ENCODE measurements at regions not wholly inside any gene's neighbourhood (a gene's known extent, or its start where the extent isn't known, plus 50 kb on each side); places are given as distances from the start of the nearest gene placed in this dataset.
"Not testable (repeated sequence)": the region's sequence is repeated elsewhere in the genome, so short reads cannot be mapped to it uniquely, and the experiment has no call there.

DNA sequence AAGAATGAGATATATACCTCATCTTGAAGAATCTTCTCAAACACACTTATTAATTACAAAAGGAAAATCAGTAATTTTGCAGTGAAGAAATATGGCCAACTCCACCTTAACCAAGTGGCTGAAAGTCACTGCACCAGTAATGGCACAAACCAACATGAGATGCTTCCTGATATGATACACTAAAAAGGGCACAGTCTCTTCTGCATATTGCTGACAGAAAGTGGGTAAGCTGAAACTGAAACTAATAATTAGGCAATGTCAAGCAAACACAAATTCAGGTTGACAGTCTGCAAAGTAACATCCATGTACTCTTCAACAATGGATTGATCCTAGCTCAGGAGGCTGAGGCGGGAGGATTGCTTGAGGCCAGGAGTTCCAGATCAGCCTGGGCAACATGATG lies 56.1 kb downstream of the ZNF22 start:
- CTCF ChIA-PET, H3K4me3 Mint-ChIP-seq, DNase-seq: not testable (repeated sequence)

DNA sequence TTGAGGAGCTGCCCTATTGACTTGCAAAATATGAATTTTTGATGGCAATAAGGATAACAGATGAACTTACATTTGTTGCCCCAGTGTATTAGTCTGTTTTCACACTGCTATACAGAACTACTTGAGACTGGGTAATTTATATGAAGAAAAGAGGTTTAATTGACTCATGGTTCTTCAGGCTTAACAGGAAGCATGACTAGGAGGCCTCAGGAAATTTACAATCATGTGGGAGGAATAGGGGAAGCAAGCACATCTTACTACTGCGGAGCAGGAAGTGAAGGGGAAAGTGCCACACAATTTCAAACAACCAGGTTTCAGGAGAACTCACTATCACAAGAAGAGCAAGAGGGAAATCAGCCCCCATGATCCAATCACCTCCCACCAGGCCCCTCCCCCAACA lies 57.9 kb downstream of the ZNF22 start:
- Mint-ChIP-seq H3K4me3 (no peak overlapping the region), H3K27me3 (peaks cover 3% of the 10 kb centered on the region), H3K4me1 (ENCODE audit: low read depth) (peaks cover 4% of the 10 kb centered on the region), H3K9me3 (no peaks in the 10 kb centered on the region), H3K36me3 (ENCODE audit: low read depth) (no peaks in the 10 kb centered on the region), H3K27ac (no peak overlapping the region)
- TF ChIP-seq, protein P1, sequence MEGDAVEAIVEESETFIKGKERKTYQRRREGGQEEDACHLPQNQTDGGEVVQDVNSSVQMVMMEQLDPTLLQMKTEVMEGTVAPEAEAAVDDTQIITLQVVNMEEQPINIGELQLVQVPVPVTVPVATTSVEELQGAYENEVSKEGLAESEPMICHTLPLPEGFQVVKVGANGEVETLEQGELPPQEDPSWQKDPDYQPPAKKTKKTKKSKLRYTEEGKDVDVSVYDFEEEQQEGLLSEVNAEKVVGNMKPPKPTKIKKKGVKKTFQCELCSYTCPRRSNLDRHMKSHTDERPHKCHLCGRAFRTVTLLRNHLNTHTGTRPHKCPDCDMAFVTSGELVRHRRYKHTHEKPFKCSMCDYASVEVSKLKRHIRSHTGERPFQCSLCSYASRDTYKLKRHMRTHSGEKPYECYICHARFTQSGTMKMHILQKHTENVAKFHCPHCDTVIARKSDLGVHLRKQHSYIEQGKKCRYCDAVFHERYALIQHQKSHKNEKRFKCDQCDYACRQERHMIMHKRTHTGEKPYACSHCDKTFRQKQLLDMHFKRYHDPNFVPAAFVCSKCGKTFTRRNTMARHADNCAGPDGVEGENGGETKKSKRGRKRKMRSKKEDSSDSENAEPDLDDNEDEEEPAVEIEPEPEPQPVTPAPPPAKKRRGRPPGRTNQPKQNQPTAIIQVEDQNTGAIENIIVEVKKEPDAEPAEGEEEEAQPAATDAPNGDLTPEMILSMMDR (IDR thresholded peaks at IDR 0.05), result no peak
- CTCF ChIA-PET, result no interaction called here
- DNase-seq (no peak), ATAC-seq (no peak)
- intact Hi-C loops (cut with micrococcal nuclease), result no loop called here
- POLR2A ChIA-PET, result no interaction called here

More for the DNA sequence above, 56.1 kb downstream of the ZNF22 start:
- H3K4me1 Mint-ChIP-seq (ENCODE audit: low read depth); H3K9me3 Mint-ChIP-seq; H3K27ac Mint-ChIP-seq; POLR2A ChIA-PET; intact Hi-C loops (cut with micrococcal nuclease); ATAC-seq; H3K36me3 Mint-ChIP-seq (ENCODE audit: low read depth); H3K27me3 Mint-ChIP-seq: not testable (repeated sequence)

DNA sequence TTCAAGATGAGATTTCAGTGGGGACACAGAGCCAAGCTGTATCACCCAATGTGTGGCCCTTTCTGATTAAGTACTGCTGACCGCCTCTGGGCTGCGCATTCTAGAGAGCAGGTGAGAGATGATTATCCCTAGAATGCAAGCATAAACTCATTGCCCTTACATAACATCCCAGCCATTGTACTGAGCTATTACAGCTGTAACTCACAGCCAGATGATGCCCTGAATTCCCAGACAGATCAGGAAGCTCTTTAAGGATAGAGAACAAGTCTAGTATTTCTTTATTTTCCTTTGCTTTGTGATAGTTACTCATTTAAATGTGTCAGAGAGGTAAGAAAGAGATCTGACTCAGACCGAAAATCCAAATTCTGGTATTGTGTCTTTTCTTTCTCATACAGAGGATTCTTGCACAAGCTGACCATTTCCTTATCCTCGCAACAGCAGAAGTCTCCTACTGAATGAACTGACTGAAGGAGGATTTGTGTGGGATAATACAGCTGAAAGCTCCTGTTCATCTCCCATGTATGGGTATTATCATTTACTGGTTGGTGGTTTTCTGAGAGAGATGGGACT lies 58.4 kb downstream of the ZNF22 start:
- Mint-ChIP-seq H3K4me3 (no peak overlapping the region), H3K36me3 (ENCODE audit: low read depth) (no peaks in the 10 kb centered on the region), H3K27ac (no peak overlapping the region), H3K4me1 (ENCODE audit: low read depth) (peaks cover 4% of the 10 kb centered on the region), H3K27me3 (peaks cover 3% of the 10 kb centered on the region), H3K9me3 (no peaks in the 10 kb centered on the region)
- ChIA-PET CTCF (no interaction called here), POLR2A (no interaction called here)
- ATAC-seq (no peak), DNase-seq (no peak)
- TF ChIP-seq, protein P1 (IDR thresholded peaks at IDR 0.05), result no peak
- intact Hi-C loops (cut with micrococcal nuclease), result no loop called here

DNA sequence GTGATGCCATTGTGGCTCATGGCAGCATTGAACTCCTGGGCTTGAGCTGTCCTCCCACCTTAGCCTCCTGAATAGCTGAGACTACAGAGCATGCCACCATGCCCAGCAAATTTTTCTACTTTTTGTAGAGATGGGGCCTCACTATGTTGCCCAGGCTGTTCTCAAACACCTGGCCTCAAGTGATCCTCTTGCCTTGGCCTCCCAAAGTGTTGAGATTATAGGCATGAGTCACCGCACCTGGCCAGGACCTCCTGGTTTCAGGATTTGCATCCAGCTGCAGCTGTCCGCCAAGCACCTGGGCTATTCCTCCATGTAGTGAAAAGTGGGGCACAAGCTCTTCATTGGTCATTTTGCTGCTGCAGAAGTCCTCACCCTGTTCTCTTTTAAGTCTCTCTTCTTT lies 58.9 kb downstream of the ZNF22 start:
- ChIA-PET CTCF (no interaction called here), POLR2A (no interaction called here)
- H3K4me1 Mint-ChIP-seq (ENCODE audit: low read depth), result peaks cover 4% of the 10 kb centered on the region
- TF ChIP-seq, protein P1 (IDR thresholded peaks at IDR 0.05), result no peak
- no peak overlapping the region for H3K4me3 Mint-ChIP-seq
- DNase-seq, result no peak
- H3K27ac Mint-ChIP-seq, result no peak overlapping the region
- H3K9me3 Mint-ChIP-seq, result no peaks in the 10 kb centered on the region
- H3K36me3 Mint-ChIP-seq (ENCODE audit: low read depth), result no peaks in the 10 kb centered on the region
- H3K27me3 Mint-ChIP-seq, result peaks cover 3% of the 10 kb centered on the region
- ATAC-seq, result no peak
- intact Hi-C loops (cut with micrococcal nuclease), result no loop called here

DNA sequence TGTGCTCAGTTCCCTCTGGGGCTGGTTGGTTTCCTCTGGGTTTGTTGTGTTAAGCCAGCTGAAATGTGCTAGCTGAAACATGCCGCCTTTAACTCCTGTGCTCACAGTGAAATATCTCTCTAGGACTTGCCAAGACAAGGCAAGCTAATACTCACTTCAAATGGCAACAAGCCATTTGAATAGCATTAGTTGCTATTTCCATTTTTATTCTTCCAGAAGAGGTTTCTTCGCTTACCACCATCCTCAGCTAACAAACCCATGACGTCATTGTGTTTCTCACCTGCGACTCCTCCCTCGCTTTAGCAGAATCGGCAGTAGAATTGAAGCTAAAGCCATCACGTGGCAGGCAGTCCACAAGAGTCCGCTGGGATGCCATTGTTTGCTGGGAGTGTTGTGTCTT lies 61.3 kb downstream of the ZNF22 start:
- H3K9me3 Mint-ChIP-seq, result no peaks in the 10 kb centered on the region
- ATAC-seq, result no peak
- H3K4me3 Mint-ChIP-seq, result no peak overlapping the region
- H3K27ac Mint-ChIP-seq, result no peak overlapping the region
- intact Hi-C loops (cut with micrococcal nuclease), result no loop called here
- ChIA-PET POLR2A (no interaction called here), CTCF (interaction anchor here (0.6 kb wide), 1 partner anchor 41 kb away, joined by 3 read pairs; no protein-coding TSS in a partner anchor)
- H3K4me1 Mint-ChIP-seq (ENCODE audit: low read depth), result peaks cover 4% of the 10 kb centered on the region
- H3K27me3 Mint-ChIP-seq, result peaks cover 1% of the 10 kb centered on the region
- H3K36me3 Mint-ChIP-seq (ENCODE audit: low read depth), result no peaks in the 10 kb centered on the region
- DNase-seq, result no peak
- TF ChIP-seq, protein P1 (IDR thresholded peaks at IDR 0.05), result no peak
